Uterus (tissue), 2 donors: ENCODE measurements at regions not wholly inside any gene's neighbourhood (a gene's known extent, or its start where the extent isn't known, plus 50 kb on each side); places are given as distances from the start of the nearest gene placed in this dataset.

Experiments used
- POLR2A ChIP-seq, 2 donors: fragments of 450-650 bp; IDR thresholded peaks; one replicate each; pipeline ENCODE4 v1.6.1; 2016; ENCODE audit warnings: antibody characterized with exemption in 2 of 2, mild to moderate bottlenecking in 1 of 2, moderate library complexity in 1 of 2
- TF ChIP-seq, protein P1 (sequence below), 4 experiments: fragments of 200-600 bp in 2 of 4; fragments of 450-650 bp in 2 of 4; sonication (generic) in 2 of 4; IDR thresholded peaks; one replicate each; pipeline ENCODE4 v1.5.1; 2016 to 2019; ENCODE audit warnings: antibody characterized with exemption in 4 of 4, mild to moderate bottlenecking in 2 of 4, moderate library complexity in 1 of 4

DNA sequence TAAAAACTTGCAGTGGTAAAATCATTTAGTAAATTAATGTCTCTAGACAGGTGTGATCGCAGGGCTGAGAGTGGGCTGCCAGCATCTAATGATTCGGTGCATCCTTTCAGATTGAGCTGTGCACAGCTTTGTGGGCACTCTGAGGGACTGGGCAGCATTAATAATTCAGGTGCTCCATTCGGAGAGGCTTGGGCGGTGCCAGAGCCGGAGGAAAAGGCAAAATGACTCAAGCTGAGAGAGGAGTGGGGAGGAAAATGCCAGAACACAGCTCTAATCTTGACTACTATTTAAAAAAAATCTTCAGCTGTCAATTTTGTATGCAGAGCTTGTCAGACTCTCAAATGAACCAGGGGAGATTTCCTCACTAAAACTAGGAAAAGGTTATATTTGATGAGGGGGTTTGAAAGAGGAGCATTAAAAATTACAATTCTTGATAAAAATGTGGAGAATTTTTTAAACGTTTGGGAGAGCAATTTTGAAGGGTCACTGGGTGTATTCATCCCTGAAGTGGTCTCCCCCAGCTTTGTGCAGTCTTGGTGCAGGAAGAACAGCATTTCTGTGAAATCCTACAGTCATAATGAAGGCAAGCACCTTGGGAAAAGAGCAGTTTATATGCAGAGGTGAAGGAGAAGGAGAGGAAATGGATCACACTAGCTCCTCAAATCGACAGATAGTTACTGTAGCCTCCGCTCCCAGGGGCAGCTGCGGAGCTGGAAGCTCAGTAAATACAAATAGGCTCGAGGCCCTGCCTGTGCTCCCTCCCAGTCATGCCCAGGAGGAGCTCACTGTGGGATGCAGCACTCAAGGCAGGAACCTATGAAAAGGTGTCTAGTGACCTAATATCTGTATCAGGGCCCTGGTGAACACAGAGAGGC is 535.4 kb upstream of the RAB6C start:
- TF ChIP-seq, protein P1, sequence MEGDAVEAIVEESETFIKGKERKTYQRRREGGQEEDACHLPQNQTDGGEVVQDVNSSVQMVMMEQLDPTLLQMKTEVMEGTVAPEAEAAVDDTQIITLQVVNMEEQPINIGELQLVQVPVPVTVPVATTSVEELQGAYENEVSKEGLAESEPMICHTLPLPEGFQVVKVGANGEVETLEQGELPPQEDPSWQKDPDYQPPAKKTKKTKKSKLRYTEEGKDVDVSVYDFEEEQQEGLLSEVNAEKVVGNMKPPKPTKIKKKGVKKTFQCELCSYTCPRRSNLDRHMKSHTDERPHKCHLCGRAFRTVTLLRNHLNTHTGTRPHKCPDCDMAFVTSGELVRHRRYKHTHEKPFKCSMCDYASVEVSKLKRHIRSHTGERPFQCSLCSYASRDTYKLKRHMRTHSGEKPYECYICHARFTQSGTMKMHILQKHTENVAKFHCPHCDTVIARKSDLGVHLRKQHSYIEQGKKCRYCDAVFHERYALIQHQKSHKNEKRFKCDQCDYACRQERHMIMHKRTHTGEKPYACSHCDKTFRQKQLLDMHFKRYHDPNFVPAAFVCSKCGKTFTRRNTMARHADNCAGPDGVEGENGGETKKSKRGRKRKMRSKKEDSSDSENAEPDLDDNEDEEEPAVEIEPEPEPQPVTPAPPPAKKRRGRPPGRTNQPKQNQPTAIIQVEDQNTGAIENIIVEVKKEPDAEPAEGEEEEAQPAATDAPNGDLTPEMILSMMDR (IDR thresholded peaks at IDR 0.05): no peak
- no peak for TF ChIP-seq POLR2A (IDR thresholded peaks at IDR 0.05)
